ENCODE measurements at regions not wholly inside any gene's neighbourhood (a gene's known extent, or its start where the extent isn't known, plus 50 kb on each side); places are given as distances from the start of the nearest gene placed in this dataset.

GRCh38 chr18:39453882-39454281 is 1888.3 kb upstream of the CELF4 start:
- no peak for TF ChIP-seq CTCF (IDR thresholded peaks at IDR 0.05)
- TF ChIP-seq EP300 (IDR thresholded peaks at IDR 0.05), result no peak
- TF ChIP-seq POLR2AphosphoS5 (IDR thresholded peaks at IDR 0.05), result peak in 1 of 4 donors; percentile 18
- TF ChIP-seq POLR2A (IDR thresholded peaks at IDR 0.05), result no peak

Data from sigmoid colon (tissue), 4 donors.